Upper lobe of right lung (tissue), 1 donor: ENCODE measurements at regions not wholly inside any gene's neighbourhood (a gene's known extent, or its start where the extent isn't known, plus 50 kb on each side); places are given as distances from the start of the nearest gene placed in this dataset.

Experiments used
- ATAC-seq: fragments of 200-7000 bp; cut with Tn5 transposase; one replicate; pipeline ENCODE4 v1.9.1; 2020; ENCODE audit warnings: mild to moderate bottlenecking, moderate library complexity
- DNase-seq: peaks from one replicate; pipeline ENCODE4 v3.0.0-alpha.2; 2020
- H3K27ac ChIP-seq: fragments of 200-600 bp; one replicate; pipeline ENCODE4 v1.8.0; 2022
- H3K27me3 ChIP-seq: fragments of 200-600 bp; one replicate; pipeline ENCODE4 v1.8.0; 2022; ENCODE audit warnings: mild to moderate bottlenecking
- H3K36me3 ChIP-seq: fragments of 200-600 bp; one replicate; pipeline ENCODE4 v1.8.0; 2022
- H3K4me1 ChIP-seq: fragments of 200-600 bp; one replicate; pipeline ENCODE4 v1.8.0; 2022
- H3K4me3 ChIP-seq: fragments of 200-600 bp; one replicate; pipeline ENCODE4 v1.8.0; 2022; ENCODE audit warnings: mild to moderate bottlenecking
- H3K9me3 ChIP-seq: fragments of 200-600 bp; one replicate; pipeline ENCODE4 v1.8.0; 2022
- CTCF ChIP-seq: fragments of 200-600 bp; IDR thresholded peaks from one replicate; pipeline ENCODE4 v1.8.0; 2022; ENCODE audit warnings: antibody characterized with exemption
- intact Hi-C: fragments of 100-400 bp; cut with DNase I; formaldehyde crosslinking; loops from one replicate; pipeline ENCODE4 v1.11.0; 2022
- donor health status: DM: no; HTN: yes; CAD: no; lungs with severe emphysema.

GRCh38 chr5:124566875-124567450 is 179.5 kb downstream of the ZNF608 start:
- no peak for DNase-seq
- intact Hi-C loops, result no loop called here
- ATAC-seq, result no peak

GRCh38 chr5:124561451-124561850 is 185.0 kb downstream of the ZNF608 start:
- no peaks in the 10 kb centered on the region for H3K4me1 ChIP-seq
- H3K36me3 ChIP-seq, result no peaks in the 10 kb centered on the region
- DNase-seq, result no peak
- no peak for ATAC-seq
- no peak overlapping the region for H3K27ac ChIP-seq
- no peak overlapping the region for H3K4me3 ChIP-seq
- intact Hi-C loops, result no loop called here
- no peak for TF ChIP-seq CTCF
- no peaks in the 10 kb centered on the region for H3K27me3 ChIP-seq
- no peaks in the 10 kb centered on the region for H3K9me3 ChIP-seq

More at GRCh38 chr5:124566875-124567450, 179.5 kb downstream of the ZNF608 start:
- H3K4me1 ChIP-seq, result no peaks in the 10 kb centered on the region
- H3K27me3 ChIP-seq, result no peaks in the 10 kb centered on the region
- H3K36me3 ChIP-seq, result no peaks in the 10 kb centered on the region
- TF ChIP-seq CTCF, result no peak
- no peak overlapping the region for H3K27ac ChIP-seq
- no peak overlapping the region for H3K4me3 ChIP-seq
- H3K9me3 ChIP-seq, result no peaks in the 10 kb centered on the region

GRCh38 chr5:124560370-124560769 is 186.1 kb downstream of the ZNF608 start:
- no peaks in the 10 kb centered on the region for H3K9me3 ChIP-seq
- no peak for TF ChIP-seq CTCF
- ATAC-seq (no peak), DNase-seq (no peak)
- no peak overlapping the region for H3K27ac ChIP-seq
- H3K36me3 ChIP-seq, result no peaks in the 10 kb centered on the region
- no peaks in the 10 kb centered on the region for H3K4me1 ChIP-seq
- H3K27me3 ChIP-seq, result no peaks in the 10 kb centered on the region
- H3K4me3 ChIP-seq, result no peak overlapping the region
- intact Hi-C loops, result no loop called here

- intact Hi-C loops, result no loop called here
- H3K4me1 ChIP-seq, result no peaks in the 10 kb centered on the region
- H3K27ac ChIP-seq, result no peak overlapping the region
- H3K4me3 ChIP-seq, result no peak overlapping the region
- no peak for DNase-seq
- no peaks in the 10 kb centered on the region for H3K27me3 ChIP-seq
- H3K36me3 ChIP-seq, result no peaks in the 10 kb centered on the region
- no peaks in the 10 kb centered on the region for H3K9me3 ChIP-seq
- ATAC-seq, result no peak
- TF ChIP-seq CTCF, result no peak
Observed at GRCh38 chr5:124557761-124558160, 188.7 kb downstream of the ZNF608 start.

- Histone ChIP-seq H3K9me3 (no peaks in the 10 kb centered on the region), H3K4me1 (no peaks in the 10 kb centered on the region), H3K36me3 (no peaks in the 10 kb centered on the region), H3K4me3 (no peak overlapping the region), H3K27ac (no peak overlapping the region), H3K27me3 (no peaks in the 10 kb centered on the region)
- DNase-seq (no peak), ATAC-seq (no peak)
- intact Hi-C loops, result no loop called here
- no peak for TF ChIP-seq CTCF
Observed at GRCh38 chr5:124554746-124555578, 191.5 kb downstream of the ZNF608 start.
